IMR-90 (cell line): ENCODE measurements at regions not wholly inside any gene's neighbourhood (a gene's known extent, or its start where the extent isn't known, plus 50 kb on each side); places are given as distances from the start of the nearest gene placed in this dataset.

ENCODE experiments used
- ATAC-seq: fragments of 200-7000 bp; cut with Tn5 transposase; 2 replicates; pipeline ENCODE4 v1.9.1; 2020; ENCODE audit warnings: low read depth, mild to moderate bottlenecking, moderate library complexity
- BruUV-seq: library from RNA; stranded (reverse); fragments of 400-500 nt; replicated peaks from 2 replicates; lab custom pipeline; 2021; lab: Mats Ljungman, UMichigan
- CTCF ChIA-PET: fragments of 300-600 bp; formaldehyde crosslinking; extraction: SDS; loops from one replicate; lab custom pipeline; 2021; ENCODE audit warnings: antibody characterized with exemption; lab: Yijun Ruan, JAX
- POLR2A ChIA-PET: fragments of 300-600 bp; sonication (Branson Sonifier 250); formaldehyde crosslinking; loops from one replicate; lab custom pipeline; 2022; ENCODE audit warnings: antibody characterized with exemption; ENCODE audit not compliant: unreplicated experiment; lab: Charles Lee
- DNase-seq: peaks from one replicate; pipeline ENCODE4 v3.0.0; 2013
- H2AFZ ChIP-seq: replicated peaks from 2 replicates; pipeline ENCODE3; 2013; ENCODE audit warnings: low read length, mild to moderate bottlenecking; ENCODE audit not compliant: poor library complexity
- H2AK5ac ChIP-seq: 2 replicates; pipeline ENCODE4 v1.6.1; 2013; ENCODE audit warnings: low read depth, low read length, inconsistent platforms
- H2AK9ac ChIP-seq: replicated peaks from 2 replicates; pipeline ENCODE3; 2013; ENCODE audit warnings: mild to moderate bottlenecking, low read depth, low read length, moderate library complexity; ENCODE audit not compliant: poor library complexity
- H2BK120ac ChIP-seq: 2 replicates; pipeline ENCODE4 v1.6.1; 2013; ENCODE audit warnings: low read depth, low read length, inconsistent platforms
- H2BK15ac ChIP-seq: 3 replicates; pipeline ENCODE4 v1.6.1; 2013; ENCODE audit warnings: low read depth, low read length, inconsistent platforms
- H2BK20ac ChIP-seq: 2 replicates; pipeline ENCODE4 v1.6.1; 2013; ENCODE audit warnings: low read depth, mild to moderate bottlenecking, inconsistent platforms, low read length, moderate library complexity
- H2BK5ac ChIP-seq: 2 replicates; pipeline ENCODE4 v1.6.1; 2013; ENCODE audit warnings: mild to moderate bottlenecking, low read depth, low read length, inconsistent platforms; ENCODE audit not compliant: poor library complexity, severe bottlenecking
- H3K14ac ChIP-seq: replicated peaks from 2 replicates; pipeline ENCODE4 v1.6.1; 2013; ENCODE audit warnings: low read depth, low read length, inconsistent platforms
- H3K18ac ChIP-seq: 2 replicates; pipeline ENCODE4 v1.6.1; 2013; ENCODE audit warnings: low read depth, low read length, control low read depth
- H3K23ac ChIP-seq: 2 replicates; pipeline ENCODE4 v1.6.1; 2013; ENCODE audit warnings: low read depth, low read length, inconsistent platforms
- H3K27ac ChIP-seq: 2 replicates; pipeline ENCODE4 v1.5.1; 2013; ENCODE audit warnings: mild to moderate bottlenecking, control low read depth, low read length; ENCODE audit not compliant: insufficient read depth
- H3K27me3 ChIP-seq: 2 replicates; pipeline ENCODE4 v1.6.1; 2013; ENCODE audit warnings: low read length; ENCODE audit not compliant: control insufficient read depth, insufficient read depth
- H3K36me3 ChIP-seq: 2 replicates; pipeline ENCODE4 v1.6.1; 2013; ENCODE audit warnings: low read length, mixed read lengths; ENCODE audit not compliant: control insufficient read depth, insufficient read depth
- H3K4ac ChIP-seq: 2 replicates; pipeline ENCODE4 v1.6.1; 2013; ENCODE audit warnings: low read depth, low read length, inconsistent platforms
- H3K4me1 ChIP-seq: 2 replicates; pipeline ENCODE4 v1.6.1; 2013; ENCODE audit warnings: low read length, mixed read lengths; ENCODE audit not compliant: control insufficient read depth, insufficient read depth
- H3K4me2 ChIP-seq: 2 replicates; pipeline ENCODE4 v1.6.1; 2013; ENCODE audit warnings: low read depth, mild to moderate bottlenecking, control low read depth, low read length, moderate library complexity
- H3K4me3 ChIP-seq: 2 replicates; pipeline ENCODE4 v1.5.1; 2013; ENCODE audit warnings: low read depth, mild to moderate bottlenecking, control low read depth, low read length, moderate library complexity; ENCODE audit not compliant: insufficient read depth
- H3K56ac ChIP-seq: 2 replicates; pipeline ENCODE4 v1.6.1; 2013; ENCODE audit warnings: low read length, inconsistent platforms; ENCODE audit not compliant: insufficient read depth; ENCODE audit errors: extremely low read depth
- H3K79me1 ChIP-seq, 2 experiments: 2 replicates each; pipeline ENCODE4 v1.6.1; 2013; ENCODE audit warnings: low read length in 2 of 2, inconsistent platforms in 1 of 2, low read depth in 1 of 2
- H3K9ac ChIP-seq: 2 replicates; pipeline ENCODE4 v1.6.1; 2013; ENCODE audit warnings: low read depth, low read length, control low read depth
- H3K9me1 ChIP-seq: 2 replicates; pipeline ENCODE4 v1.6.1; 2013; ENCODE audit warnings: low read length, inconsistent platforms; ENCODE audit not compliant: insufficient read depth
- H3K9me3 ChIP-seq: 2 replicates; pipeline ENCODE4 v1.6.1; 2013; ENCODE audit warnings: low read length; ENCODE audit not compliant: control insufficient read depth, insufficient read depth
- H4K20me1 ChIP-seq: 2 replicates; pipeline ENCODE4 v1.6.1; 2013; ENCODE audit warnings: low read length, inconsistent platforms; ENCODE audit not compliant: insufficient read depth
- H4K5ac ChIP-seq: 2 replicates; pipeline ENCODE4 v1.6.1; 2013; ENCODE audit warnings: mild to moderate bottlenecking, low read depth, low read length, control low read depth
- H4K8ac ChIP-seq, 2 experiments: 2 replicates each; pipeline ENCODE4 v1.6.1; 2013; ENCODE audit warnings: low read depth in 2 of 2, low read length in 2 of 2, control low read depth in 1 of 2, inconsistent platforms in 1 of 2
- H4K91ac ChIP-seq: 2 replicates; pipeline ENCODE4 v1.6.1; 2013; ENCODE audit warnings: low read depth, low read length, inconsistent platforms; ENCODE audit not compliant: insufficient read depth
- BHLHE40 ChIP-seq: fragments of 150-350 bp; IDR thresholded peaks from 2 replicates; pipeline ENCODE4 v1.6.1; 2016; ENCODE audit warnings: mild to moderate bottlenecking, low read depth, low read length
- CHD1 ChIP-seq: IDR thresholded peaks from 2 replicates; pipeline ENCODE4 v1.6.1; 2012; ENCODE audit warnings: low read depth, low read length, improper control_type of control experiment
- FOS ChIP-seq: fragments of 150-350 bp; IDR thresholded peaks from 2 replicates; pipeline ENCODE4 v1.6.1; 2016; ENCODE audit warnings: low read depth, low read length
- MAFK ChIP-seq: IDR thresholded peaks from 2 replicates; pipeline ENCODE4 v1.6.1; 2012; ENCODE audit warnings: low read depth, low read length, improper control_type of control experiment
- MAZ ChIP-seq: IDR thresholded peaks from 2 replicates; pipeline ENCODE4 v1.6.1; 2012; ENCODE audit warnings: low read depth, mild to moderate bottlenecking, low read length, improper control_type of control experiment, moderate library complexity, borderline replicate concordance
- MXI1 ChIP-seq: IDR thresholded peaks from 2 replicates; pipeline ENCODE4 v1.6.1; 2012; ENCODE audit warnings: low read depth, mild to moderate bottlenecking, low read length, moderate library complexity, borderline replicate concordance
- NFE2L2 ChIP-seq: fragments of 150-350 bp; IDR thresholded peaks from 2 replicates; pipeline ENCODE4 v1.6.1; 2016; ENCODE audit warnings: low read depth, mild to moderate bottlenecking, low read length
- POLR2A ChIP-seq: IDR thresholded peaks from 2 replicates; pipeline ENCODE4 v1.6.1; 2012; ENCODE audit warnings: mild to moderate bottlenecking, low read depth, low read length
- RAD21 ChIP-seq: IDR thresholded peaks from 2 replicates; pipeline ENCODE4 v1.6.1; 2012; ENCODE audit warnings: low read length, improper control_type of control experiment
- RCOR1 ChIP-seq: IDR thresholded peaks from 2 replicates; pipeline ENCODE4 v1.6.1; 2012; ENCODE audit warnings: mild to moderate bottlenecking, low read length, improper control_type of control experiment; ENCODE audit not compliant: insufficient replicate concordance
- RFX5 ChIP-seq: IDR thresholded peaks from 2 replicates; pipeline ENCODE4 v1.8.0; 2012; ENCODE audit warnings: low read depth, mild to moderate bottlenecking, low read length, moderate library complexity
- SMC3 ChIP-seq: fragments of 150-350 bp; IDR thresholded peaks from 2 replicates; pipeline ENCODE4 v1.6.1; 2016; ENCODE audit warnings: low read depth, mild to moderate bottlenecking, antibody characterized with exemption, low read length, moderate library complexity
- WGBS, 2 experiments: methylation state at CpG; one replicate each; pipeline versions ENCODE4 v1.1.5 to v1.1.7; 2013; ENCODE audit warnings: missing lambda C conversion rate in 2 of 2; ENCODE audit not compliant: insufficient read length in 1 of 2; ENCODE audit errors: extremely low coverage in 2 of 2; 5-methylcytosine and 5-hydroxymethylcytosine counted together
- dilution Hi-C: fragments of 300-500 bp; cut with HindIII; formaldehyde crosslinking; loops from one replicate; pipeline ENCODE4 v1.14.3; 2018; ENCODE audit warnings: low sequenced_read_pairs; ENCODE audit not compliant: unreplicated experiment
- in situ Hi-C: fragments of 300-500 bp; cut with MboI; formaldehyde crosslinking; loops from 3 replicates; pipeline ENCODE4 v1.14.3; 2019; ENCODE audit warnings: low sequenced_read_pairs, inconsistent platforms, mixed read lengths
- intact Hi-C: fragments of 100-400 bp; cut with micrococcal nuclease; formaldehyde crosslinking; loops from 2 replicates; pipeline ENCODE4 v1.10.0; 2022
- TF ChIP-seq, protein P1 (sequence below): fragments of 150-350 bp; IDR thresholded peaks from 2 replicates; pipeline ENCODE4 v1.6.1; 2017; ENCODE audit warnings: mild to moderate bottlenecking, antibody characterized with exemption, low read length, low read depth
- TF ChIP-seq, protein P2 (sequence below): conservative IDR thresholded peaks from 2 replicates; pipeline ENCODE4 v1.5.1; 2012; ENCODE audit warnings: mild to moderate bottlenecking, low read depth, low read length, improper control_type of control experiment

DNA sequence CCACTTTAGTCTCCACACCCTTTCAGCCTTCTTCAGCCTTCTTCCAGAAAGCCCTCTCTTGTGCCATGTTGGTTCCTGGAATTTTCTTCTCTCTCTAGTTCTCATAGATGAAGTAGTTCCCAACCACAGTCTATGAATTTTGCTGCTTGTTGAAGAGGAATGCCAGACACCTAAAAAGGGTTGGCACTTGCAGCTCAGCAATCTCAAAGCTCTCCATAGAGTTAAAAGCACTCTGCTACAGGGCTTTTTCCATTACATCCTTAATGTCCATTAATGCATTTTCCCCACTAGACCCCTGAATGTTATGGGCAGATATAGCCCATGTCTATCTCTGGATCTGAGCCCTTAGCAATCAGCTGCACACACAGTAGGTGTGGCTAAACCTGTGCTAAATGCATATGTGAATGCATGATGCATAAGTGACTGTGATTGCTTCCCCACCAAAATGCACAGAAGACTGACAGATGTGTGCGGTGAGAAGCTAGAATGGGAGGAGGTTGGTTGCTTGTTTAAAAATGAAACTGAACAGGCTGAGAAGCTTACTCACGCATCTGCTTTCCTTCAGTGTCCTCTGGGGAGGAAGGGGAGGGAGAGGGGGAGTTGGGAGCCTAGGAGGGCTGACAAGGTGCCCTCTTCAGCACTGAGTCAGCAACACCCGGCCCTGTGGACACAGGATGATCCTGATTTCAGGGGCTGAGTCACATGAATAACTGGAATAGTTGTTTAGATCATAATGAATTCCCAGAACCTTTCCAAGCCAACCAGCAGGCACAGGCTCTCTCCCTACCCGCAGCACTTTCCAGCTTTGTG, 146.1 kb upstream of the FGGY start:
- in situ Hi-C loops: loop anchor here (5.0 kb wide), 1 partner anchor 552 kb away; no protein-coding TSS in a partner anchor
- dilution Hi-C loops: no loop called here

More for the DNA sequence above, 146.1 kb upstream of the FGGY start:
- Histone ChIP-seq H3K14ac (peak overlapping the region; percentile 75), H2BK5ac (peak overlapping the region; percentile 94), H4K8ac (peak overlapping the region; percentile 52 to 87), H2AK9ac (peak overlapping the region; percentile 78), H2BK20ac (peak overlapping the region; percentile 98), H3K18ac (peak overlapping the region; percentile 78), H3K4me2 (peak overlapping the region; percentile 96), H3K27me3 (no peaks in the 10 kb centered on the region), H4K5ac (peak overlapping the region; percentile 76), H2AK5ac (peak overlapping the region; percentile 49), H2BK120ac (peak overlapping the region; percentile 98), H3K9me1 (peaks cover 10% of the 10 kb centered on the region; the same call in 1 of the 2 replicates), H4K20me1 (no peaks in the 10 kb centered on the region), H2BK15ac (peak overlapping the region; percentile 81), H3K9ac (peak overlapping the region; percentile 52), H3K9me3 (no peaks in the 10 kb centered on the region), H2AFZ (peak overlapping the region; percentile 84), H3K56ac (peak overlapping the region; percentile 92), H3K79me1 (no peaks in the 10 kb centered on the region; a peak in 1 of 4 replicates), H3K4me1 (peaks cover 24% of the 10 kb centered on the region), H3K4ac (peak overlapping the region; percentile 88), H4K91ac (peak overlapping the region; percentile 93), H3K23ac (peak overlapping the region; percentile 88), H3K27ac (peak overlapping the region; percentile 94), H3K4me3 (peak overlapping the region; percentile 23; the same call in 1 of the 2 replicates), H3K36me3 (no peaks in the 10 kb centered on the region)
- 0% methylated on average over 2 of the region's 4 CpGs; no CpG with 5 or more reads in 1 of the 2 experiments for WGBS, 2 experiments
- no TSS peak for BruUV-seq
- DNase-seq: peak; percentile 100
- TF ChIP-seq RAD21 (no peak; the same call in 1 of the 2 replicates), FOS (peak; percentile 95), NFE2L2 (peak; percentile 71; the same call in 1 of the 2 replicates), MXI1 (peak; percentile 61; the same call in 1 of the 2 replicates), POLR2A (no peak), BHLHE40 (peak; percentile 85), MAFK (peak; percentile 79), SMC3 (peak; percentile 27; the same call in 1 of the 2 replicates), RFX5 (no peak), RCOR1 (peak; percentile 75), MAZ (peak; percentile 95), CHD1 (no peak)
- TF ChIP-seq, protein P1, sequence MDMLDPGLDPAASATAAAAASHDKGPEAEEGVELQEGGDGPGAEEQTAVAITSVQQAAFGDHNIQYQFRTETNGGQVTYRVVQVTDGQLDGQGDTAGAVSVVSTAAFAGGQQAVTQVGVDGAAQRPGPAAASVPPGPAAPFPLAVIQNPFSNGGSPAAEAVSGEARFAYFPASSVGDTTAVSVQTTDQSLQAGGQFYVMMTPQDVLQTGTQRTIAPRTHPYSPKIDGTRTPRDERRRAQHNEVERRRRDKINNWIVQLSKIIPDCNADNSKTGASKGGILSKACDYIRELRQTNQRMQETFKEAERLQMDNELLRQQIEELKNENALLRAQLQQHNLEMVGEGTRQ: no peak
- TF ChIP-seq, protein P2, sequence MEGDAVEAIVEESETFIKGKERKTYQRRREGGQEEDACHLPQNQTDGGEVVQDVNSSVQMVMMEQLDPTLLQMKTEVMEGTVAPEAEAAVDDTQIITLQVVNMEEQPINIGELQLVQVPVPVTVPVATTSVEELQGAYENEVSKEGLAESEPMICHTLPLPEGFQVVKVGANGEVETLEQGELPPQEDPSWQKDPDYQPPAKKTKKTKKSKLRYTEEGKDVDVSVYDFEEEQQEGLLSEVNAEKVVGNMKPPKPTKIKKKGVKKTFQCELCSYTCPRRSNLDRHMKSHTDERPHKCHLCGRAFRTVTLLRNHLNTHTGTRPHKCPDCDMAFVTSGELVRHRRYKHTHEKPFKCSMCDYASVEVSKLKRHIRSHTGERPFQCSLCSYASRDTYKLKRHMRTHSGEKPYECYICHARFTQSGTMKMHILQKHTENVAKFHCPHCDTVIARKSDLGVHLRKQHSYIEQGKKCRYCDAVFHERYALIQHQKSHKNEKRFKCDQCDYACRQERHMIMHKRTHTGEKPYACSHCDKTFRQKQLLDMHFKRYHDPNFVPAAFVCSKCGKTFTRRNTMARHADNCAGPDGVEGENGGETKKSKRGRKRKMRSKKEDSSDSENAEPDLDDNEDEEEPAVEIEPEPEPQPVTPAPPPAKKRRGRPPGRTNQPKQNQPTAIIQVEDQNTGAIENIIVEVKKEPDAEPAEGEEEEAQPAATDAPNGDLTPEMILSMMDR: 0 out of 2 replicates have a peak, but pooled peaks have one; percentile 5
- intact Hi-C loops: loop anchor here (2.0 to 5.0 kb wide), 4 partner anchors 146 to 608 kb away; partner anchors contain the start of genes FGGY and JUN
- ChIA-PET CTCF (interaction anchor here (1.1 kb wide), 1 partner anchor 548 kb away, joined by 5 read pairs; no protein-coding TSS in a partner anchor), POLR2A (interaction anchor here (0.7 to 0.9 kb wide), 2 partner anchors 146 to 367 kb away, joined by 3 read pairs; partner anchors contain the start of gene JUN)
- peak; percentile 94 for ATAC-seq
